ENCODE measurements at regions not wholly inside any gene's neighbourhood (a gene's known extent, or its start where the extent isn't known, plus 50 kb on each side); places are given as distances from the start of the nearest gene placed in this dataset.

DNA sequence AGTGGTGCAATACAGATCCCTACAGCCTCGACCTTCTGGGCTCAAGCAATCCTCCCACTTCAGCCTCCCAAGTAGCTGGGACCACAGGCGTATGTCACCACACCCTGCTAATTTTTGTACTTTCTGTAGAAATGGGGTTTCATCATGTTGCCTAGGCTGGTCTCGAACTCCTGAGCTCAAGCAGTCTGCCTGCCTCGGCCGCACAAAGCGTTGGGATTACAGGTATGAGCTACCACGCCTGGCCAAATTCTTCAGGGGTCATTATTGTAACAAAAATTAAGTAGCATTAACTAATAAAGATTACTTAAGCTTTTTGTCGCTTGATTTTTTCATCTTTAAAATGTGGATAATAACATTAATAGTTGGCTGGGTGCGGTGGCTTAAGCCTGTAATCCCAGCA lies 195.3 kb upstream of the IER5L start:
- Histone ChIP-seq H3K4me3 (ENCODE audit: low read length in 2 of 2) (no peak overlapping the region), H3K9me3 (ENCODE audit: control insufficient read depth in 2 of 2, low read length in 2 of 2) (peaks cover 2 to 9% of the 10 kb centered on the region in 2 donors), H3K4me1 (ENCODE audit: control insufficient read depth, insufficient read depth, low read length) (no peaks in the 10 kb centered on the region), H3K27me3 (ENCODE audit: control insufficient read depth in 1 of 2, insufficient read depth in 2 of 2, low read length in 2 of 2) (no peaks in the 10 kb centered on the region), H3K9ac (ENCODE audit: low read length in 2 of 2) (no peak overlapping the region), H3K36me3 (ENCODE audit: control insufficient read depth in 2 of 2, insufficient read depth in 2 of 2, low read length in 2 of 2) (no peaks in the 10 kb centered on the region), H3K27ac (ENCODE audit: low read length) (no peak overlapping the region)

DNA sequence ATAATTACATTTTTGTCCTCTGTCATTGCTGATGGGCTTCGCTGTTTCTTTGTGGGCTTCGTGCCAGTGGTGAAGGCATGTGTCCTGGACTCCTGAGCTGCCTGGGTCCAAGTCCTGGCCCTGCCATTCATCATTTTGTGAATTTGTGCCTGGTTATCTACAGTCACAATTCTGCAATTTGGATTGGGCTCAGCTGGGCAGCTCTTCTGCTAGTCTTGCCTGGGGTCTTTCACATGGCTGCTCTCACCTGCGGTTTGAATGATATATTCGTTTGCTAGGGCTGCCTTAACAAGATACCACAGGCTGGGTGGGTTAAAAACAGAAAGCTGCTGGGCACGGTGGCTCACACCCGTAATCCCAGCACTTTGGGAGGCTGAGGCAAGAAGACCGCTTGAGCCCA lies 192.7 kb upstream of the IER5L start:
- Histone ChIP-seq H3K9me3 (ENCODE audit: control insufficient read depth in 2 of 2, low read length in 2 of 2) (peaks cover 2 to 9% of the 10 kb centered on the region in 2 donors), H3K9ac (ENCODE audit: low read length in 2 of 2) (no peak overlapping the region), H3K27ac (ENCODE audit: low read length) (no peak overlapping the region), H3K4me3 (ENCODE audit: low read length in 2 of 2) (no peak overlapping the region), H3K36me3 (ENCODE audit: control insufficient read depth in 2 of 2, insufficient read depth in 2 of 2, low read length in 2 of 2) (no peaks in the 10 kb centered on the region), H3K4me1 (ENCODE audit: control insufficient read depth, insufficient read depth, low read length) (no peaks in the 10 kb centered on the region), H3K27me3 (ENCODE audit: control insufficient read depth in 1 of 2, insufficient read depth in 2 of 2, low read length in 2 of 2) (no peaks in the 10 kb centered on the region)

DNA sequence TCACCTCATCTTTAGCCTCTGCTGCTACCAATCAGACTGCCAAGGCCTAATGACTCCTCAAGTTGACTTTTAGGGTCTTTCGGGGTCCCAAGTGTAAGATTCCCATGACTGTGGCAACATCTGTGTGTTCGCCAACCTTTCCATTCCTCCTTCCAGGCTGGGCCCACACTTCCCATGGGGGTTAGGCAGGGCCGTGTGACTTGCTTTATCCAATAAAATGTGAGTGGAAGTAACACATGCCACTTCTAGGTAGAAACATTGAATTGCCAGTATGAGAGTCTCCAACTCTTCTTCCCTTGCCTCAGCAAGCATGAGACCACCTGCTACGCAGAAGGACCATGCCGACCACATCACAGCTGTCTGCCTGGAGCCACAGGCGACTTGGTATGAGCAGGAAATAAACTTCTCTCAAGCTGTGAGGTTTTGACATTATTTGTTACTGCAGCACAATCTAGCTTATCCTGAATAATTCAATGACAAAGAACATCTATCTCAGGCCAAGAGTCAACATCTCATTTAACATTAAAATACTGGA lies 190.4 kb upstream of the IER5L start:
- Histone ChIP-seq H3K4me1 (ENCODE audit: control insufficient read depth, insufficient read depth, low read length) (no peaks in the 10 kb centered on the region), H3K27ac (ENCODE audit: low read length) (no peak overlapping the region), H3K36me3 (ENCODE audit: control insufficient read depth in 2 of 2, insufficient read depth in 2 of 2, low read length in 2 of 2) (no peaks in the 10 kb centered on the region), H3K9me3 (ENCODE audit: control insufficient read depth in 2 of 2, low read length in 2 of 2) (peaks cover 2 to 9% of the 10 kb centered on the region in 2 donors), H3K4me3 (ENCODE audit: low read length in 2 of 2) (no peak overlapping the region), H3K9ac (ENCODE audit: low read length in 2 of 2) (no peak overlapping the region), H3K27me3 (ENCODE audit: control insufficient read depth in 1 of 2, insufficient read depth in 2 of 2, low read length in 2 of 2) (no peaks in the 10 kb centered on the region)

DNA sequence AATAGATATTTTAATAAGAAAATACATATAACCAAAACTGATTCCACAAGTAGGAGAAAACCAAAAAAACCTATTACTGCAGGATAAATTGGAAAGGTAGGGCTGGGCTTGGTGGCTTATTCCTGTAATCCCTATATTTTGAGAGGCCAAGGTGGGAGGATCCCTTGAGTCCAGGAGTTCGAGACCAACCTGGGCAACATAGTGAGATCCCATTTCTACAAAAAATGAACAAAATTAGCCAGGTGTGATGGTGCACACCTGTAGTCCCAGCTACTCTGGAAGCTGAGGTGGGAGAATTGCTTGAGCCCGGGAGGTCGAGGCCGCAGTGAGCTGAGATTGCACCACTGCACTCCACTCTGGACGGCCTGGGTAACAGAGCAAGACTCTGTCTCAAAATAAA lies 189.2 kb upstream of the IER5L start:
- Histone ChIP-seq H3K9me3 (ENCODE audit: control insufficient read depth in 2 of 2, low read length in 2 of 2) (peaks cover 2 to 9% of the 10 kb centered on the region in 2 donors), H3K4me3 (ENCODE audit: low read length in 2 of 2) (no peak overlapping the region)

DNA sequence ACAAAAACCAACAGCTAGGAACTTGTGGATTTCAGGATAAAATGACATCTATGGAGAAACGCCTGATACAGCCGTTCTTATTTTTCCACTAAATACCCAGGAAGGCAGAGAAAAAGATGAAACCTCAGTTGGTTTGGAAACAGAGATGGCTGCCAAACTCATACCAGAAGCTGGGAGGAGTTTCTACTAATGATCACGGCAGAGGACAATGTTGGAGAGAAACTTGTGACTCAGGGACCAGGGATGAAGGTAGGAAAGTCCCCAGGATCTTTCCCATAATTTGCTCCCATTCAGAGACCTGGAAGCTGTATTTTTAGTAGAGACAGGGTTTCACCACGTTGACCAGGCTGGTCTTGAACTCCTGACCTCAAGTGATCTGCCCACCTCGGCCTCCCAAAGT lies 187.1 kb upstream of the IER5L start:
- no peak overlapping the region for H3K4me3 ChIP-seq (ENCODE audit: low read length in 2 of 2)
- peaks cover 0 to 2% of the 10 kb centered on the region in 2 donors for H3K9me3 ChIP-seq (ENCODE audit: control insufficient read depth in 2 of 2, low read length in 2 of 2)
- no peaks in the 10 kb centered on the region for H3K36me3 ChIP-seq (ENCODE audit: control insufficient read depth in 2 of 2, insufficient read depth in 2 of 2, low read length in 2 of 2)
- H3K4me1 ChIP-seq (ENCODE audit: control insufficient read depth, insufficient read depth, low read length): no peaks in the 10 kb centered on the region
- H3K27me3 ChIP-seq (ENCODE audit: control insufficient read depth in 1 of 2, insufficient read depth in 2 of 2, low read length in 2 of 2): no peaks in the 10 kb centered on the region
- H3K27ac ChIP-seq (ENCODE audit: low read length): no peak overlapping the region
- H3K9ac ChIP-seq (ENCODE audit: low read length in 2 of 2): no peak overlapping the region

More for the DNA sequence above, 189.2 kb upstream of the IER5L start:
- Histone ChIP-seq H3K27ac (ENCODE audit: low read length) (no peak overlapping the region), H3K4me1 (ENCODE audit: control insufficient read depth, insufficient read depth, low read length) (no peaks in the 10 kb centered on the region), H3K9ac (ENCODE audit: low read length in 2 of 2) (no peak overlapping the region), H3K36me3 (ENCODE audit: control insufficient read depth in 2 of 2, insufficient read depth in 2 of 2, low read length in 2 of 2) (no peaks in the 10 kb centered on the region), H3K27me3 (ENCODE audit: control insufficient read depth in 1 of 2, insufficient read depth in 2 of 2, low read length in 2 of 2) (no peaks in the 10 kb centered on the region)

- Histone ChIP-seq H3K4me3 (ENCODE audit: low read length in 2 of 2) (no peak overlapping the region), H3K9me3 (ENCODE audit: control insufficient read depth in 2 of 2, low read length in 2 of 2) (no peaks in the 10 kb centered on the region), H3K27me3 (ENCODE audit: control insufficient read depth in 1 of 2, insufficient read depth in 2 of 2, low read length in 2 of 2) (no peaks in the 10 kb centered on the region), H3K9ac (ENCODE audit: low read length in 2 of 2) (no peak overlapping the region), H3K27ac (ENCODE audit: low read length) (no peak overlapping the region), H3K36me3 (ENCODE audit: control insufficient read depth in 2 of 2, insufficient read depth in 2 of 2, low read length in 2 of 2) (no peaks in the 10 kb centered on the region), H3K4me1 (ENCODE audit: control insufficient read depth, insufficient read depth, low read length) (no peaks in the 10 kb centered on the region)
These were observed 185.3 kb upstream of the IER5L start for GRCh38 chr9:129363216-129363873.

- no peaks in the 10 kb centered on the region for H3K36me3 ChIP-seq (ENCODE audit: control insufficient read depth in 2 of 2, insufficient read depth in 2 of 2, low read length in 2 of 2)
- no peaks in the 10 kb centered on the region for H3K9me3 ChIP-seq (ENCODE audit: control insufficient read depth in 2 of 2, low read length in 2 of 2)
- H3K9ac ChIP-seq (ENCODE audit: low read length in 2 of 2): no peak overlapping the region
- H3K27me3 ChIP-seq (ENCODE audit: control insufficient read depth in 1 of 2, insufficient read depth in 2 of 2, low read length in 2 of 2): no peaks in the 10 kb centered on the region
- H3K4me3 ChIP-seq (ENCODE audit: low read length in 2 of 2): no peak overlapping the region
- H3K27ac ChIP-seq (ENCODE audit: low read length): no peak overlapping the region
- H3K4me1 ChIP-seq (ENCODE audit: control insufficient read depth, insufficient read depth, low read length): no peaks in the 10 kb centered on the region
These were observed 184.4 kb upstream of the IER5L start for GRCh38 chr9:129362287-129363000.

GRCh38 chr9:129361196-129361595 lies 183.1 kb upstream of the IER5L start:
- Histone ChIP-seq H3K4me1 (ENCODE audit: control insufficient read depth, insufficient read depth, low read length) (no peaks in the 10 kb centered on the region), H3K4me3 (ENCODE audit: low read length in 2 of 2) (no peak overlapping the region), H3K9me3 (ENCODE audit: control insufficient read depth in 2 of 2, low read length in 2 of 2) (no peaks in the 10 kb centered on the region), H3K36me3 (ENCODE audit: control insufficient read depth in 2 of 2, insufficient read depth in 2 of 2, low read length in 2 of 2) (no peaks in the 10 kb centered on the region), H3K27me3 (ENCODE audit: control insufficient read depth in 1 of 2, insufficient read depth in 2 of 2, low read length in 2 of 2) (no peaks in the 10 kb centered on the region), H3K9ac (ENCODE audit: low read length in 2 of 2) (no peak overlapping the region), H3K27ac (ENCODE audit: low read length) (no peak overlapping the region)

GRCh38 chr9:129359916-129360536 lies 182.0 kb upstream of the IER5L start:
- Histone ChIP-seq H3K27ac (ENCODE audit: low read length) (no peak overlapping the region), H3K4me3 (ENCODE audit: low read length in 2 of 2) (no peak overlapping the region), H3K27me3 (ENCODE audit: control insufficient read depth in 1 of 2, insufficient read depth in 2 of 2, low read length in 2 of 2) (no peaks in the 10 kb centered on the region), H3K36me3 (ENCODE audit: control insufficient read depth in 2 of 2, insufficient read depth in 2 of 2, low read length in 2 of 2) (no peaks in the 10 kb centered on the region), H3K9ac (ENCODE audit: low read length in 2 of 2) (no peak overlapping the region), H3K4me1 (ENCODE audit: control insufficient read depth, insufficient read depth, low read length) (no peaks in the 10 kb centered on the region), H3K9me3 (ENCODE audit: control insufficient read depth in 2 of 2, low read length in 2 of 2) (peaks cover 0 to 9% of the 10 kb centered on the region in 2 donors)

DNA sequence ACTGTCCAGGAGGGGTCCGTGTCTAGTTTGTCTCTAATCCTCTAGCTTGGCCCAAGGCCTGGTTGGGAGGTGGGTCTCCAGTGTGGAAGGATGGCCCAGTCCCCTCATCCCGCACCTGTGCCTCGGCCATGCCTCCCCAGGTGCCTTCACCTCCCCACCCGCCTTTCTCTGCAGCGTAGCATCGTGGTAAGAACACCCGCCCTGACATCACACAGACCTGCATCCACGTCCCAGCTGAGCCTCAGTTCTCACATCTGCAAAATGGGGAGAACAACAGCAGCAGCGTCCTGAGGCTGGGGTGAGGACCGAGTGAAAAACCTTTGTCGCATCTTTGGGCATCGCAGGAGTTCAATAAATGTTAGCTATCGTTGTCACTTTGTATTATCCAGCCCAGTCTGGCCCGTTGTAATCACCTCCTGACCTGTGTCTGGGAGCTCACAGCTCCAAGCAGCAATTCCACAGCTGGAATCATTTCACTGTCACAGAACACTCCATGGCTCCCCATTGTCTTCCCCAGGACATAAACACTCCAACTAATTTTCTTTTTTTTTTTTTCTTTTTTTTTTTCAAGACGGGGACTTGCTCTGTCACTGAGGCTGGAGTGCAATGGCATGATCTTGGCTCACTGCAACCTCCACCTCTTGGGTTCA lies 181.2 kb upstream of the IER5L start:
- Histone ChIP-seq H3K9ac (ENCODE audit: low read length in 2 of 2) (no peak overlapping the region), H3K27me3 (ENCODE audit: control insufficient read depth in 1 of 2, insufficient read depth in 2 of 2, low read length in 2 of 2) (no peaks in the 10 kb centered on the region), H3K4me1 (ENCODE audit: control insufficient read depth, insufficient read depth, low read length) (no peaks in the 10 kb centered on the region), H3K27ac (ENCODE audit: low read length) (no peak overlapping the region), H3K9me3 (ENCODE audit: control insufficient read depth in 2 of 2, low read length in 2 of 2) (peaks cover 0 to 11% of the 10 kb centered on the region in 2 donors), H3K36me3 (ENCODE audit: control insufficient read depth in 2 of 2, insufficient read depth in 2 of 2, low read length in 2 of 2) (no peaks in the 10 kb centered on the region), H3K4me3 (ENCODE audit: low read length in 2 of 2) (no peak overlapping the region)

Data from stomach smooth muscle (tissue), 2 donors.